T-helper 22 cell (primary cell): ENCODE measurements at regions not wholly inside any gene's neighbourhood (a gene's known extent, or its start where the extent isn't known, plus 50 kb on each side); places are given as distances from the start of the nearest gene placed in this dataset.
"Not testable (repeated sequence)": the region's sequence is repeated elsewhere in the genome, so short reads cannot be mapped to it uniquely, and the experiment has no call there.

Source experiments
- DNase-seq: peaks from one replicate; pipeline ENCODE4 v3.0.0-alpha.2; 2020; ENCODE audit warnings: low read depth

- no peak for DNase-seq
These were observed 152.4 kb downstream of the THBS2 start for GRCh38 chr6:169101036-169101805.

DNA sequence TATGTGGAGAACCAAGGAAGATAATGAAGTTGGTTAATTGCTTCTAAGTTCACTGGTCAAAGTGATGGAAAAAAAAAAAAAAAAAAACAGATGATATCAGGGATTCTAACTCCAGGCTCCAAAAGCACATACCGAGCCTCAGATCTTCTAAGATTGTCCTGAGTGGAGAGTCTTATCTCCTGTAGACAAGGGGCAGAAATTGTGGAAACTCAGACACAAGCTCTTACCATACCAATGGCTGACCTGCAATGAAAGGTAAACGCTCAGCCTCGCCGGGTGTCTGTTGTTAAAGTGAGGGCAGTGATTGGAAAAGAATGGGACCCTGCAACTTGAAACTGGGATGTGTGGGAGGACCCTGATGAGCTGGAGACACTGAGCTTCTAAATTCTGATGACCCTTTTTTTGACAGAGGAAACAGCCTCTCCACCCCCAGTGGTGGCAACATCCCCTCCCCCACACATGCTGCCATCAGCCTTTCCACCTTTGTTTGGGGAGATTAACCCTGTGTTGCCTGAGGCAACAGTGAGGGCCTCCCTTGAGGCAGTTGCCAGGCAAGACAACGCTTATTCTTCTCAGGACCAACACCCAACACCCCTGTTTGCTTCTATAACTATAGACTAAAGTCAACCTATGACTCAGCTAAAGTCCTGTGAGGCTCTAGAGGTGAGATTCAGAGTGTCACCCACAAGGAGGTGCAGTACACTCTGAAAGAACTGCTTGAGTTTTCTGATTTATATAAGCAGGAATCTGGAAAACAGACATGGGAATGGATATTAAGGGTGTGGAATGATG lies 154.0 kb downstream of the THBS2 start:
- no peak for DNase-seq

DNA sequence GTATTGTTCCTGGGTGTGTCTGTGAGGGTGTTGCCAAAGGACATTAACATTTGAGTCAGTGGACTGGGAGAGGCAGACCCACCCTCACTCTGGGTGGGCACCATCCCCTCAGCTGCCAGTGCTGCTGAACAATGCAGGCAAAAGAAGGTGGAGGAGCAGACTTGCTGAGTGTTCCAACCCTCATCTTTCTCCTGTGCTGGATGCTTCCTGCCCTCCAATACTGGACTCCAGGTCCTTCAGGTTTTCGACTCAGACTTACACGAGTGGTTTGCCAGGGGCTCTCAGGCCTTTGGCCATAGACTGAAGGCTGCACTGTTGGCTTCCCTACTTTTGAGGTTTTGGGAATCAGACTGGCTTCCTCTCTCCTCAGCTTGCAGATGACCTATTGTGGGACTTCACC lies 155.0 kb downstream of the THBS2 start:
- DNase-seq: not testable (repeated sequence)

- DNase-seq: no peak
These were observed 155.5 kb downstream of the THBS2 start for GRCh38 chr6:169098116-169098515.

DNA sequence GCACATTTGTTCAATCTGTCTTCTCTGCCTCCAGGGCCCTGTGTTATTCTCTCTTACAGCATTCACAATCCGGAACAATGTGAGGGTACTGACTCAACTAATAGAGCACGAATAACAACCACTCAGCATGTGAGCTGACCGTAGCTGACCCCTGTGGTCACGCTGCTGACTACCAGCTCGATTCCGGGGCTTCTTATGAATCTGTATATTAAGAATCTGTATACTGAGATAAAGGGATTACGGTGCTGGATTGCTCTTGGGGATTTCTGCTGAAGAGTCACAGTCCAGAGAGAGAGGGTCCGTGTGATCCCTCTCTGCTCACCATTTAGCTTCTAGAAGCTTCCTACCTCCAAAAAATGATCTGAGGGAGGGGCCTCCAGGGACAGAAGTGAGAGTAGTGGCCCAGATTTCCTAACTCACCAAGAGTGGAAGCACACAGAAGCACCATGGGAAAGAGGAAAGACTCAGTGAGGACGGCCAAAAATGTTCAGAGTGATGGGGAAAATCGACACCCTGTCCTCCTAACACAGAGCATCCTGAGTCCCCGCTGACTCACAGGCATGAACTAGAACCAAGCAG lies 156.2 kb downstream of the THBS2 start:
- DNase-seq: no peak

GRCh38 chr6:169096388-169096787 lies 157.3 kb downstream of the THBS2 start:
- DNase-seq: no peak

DNA sequence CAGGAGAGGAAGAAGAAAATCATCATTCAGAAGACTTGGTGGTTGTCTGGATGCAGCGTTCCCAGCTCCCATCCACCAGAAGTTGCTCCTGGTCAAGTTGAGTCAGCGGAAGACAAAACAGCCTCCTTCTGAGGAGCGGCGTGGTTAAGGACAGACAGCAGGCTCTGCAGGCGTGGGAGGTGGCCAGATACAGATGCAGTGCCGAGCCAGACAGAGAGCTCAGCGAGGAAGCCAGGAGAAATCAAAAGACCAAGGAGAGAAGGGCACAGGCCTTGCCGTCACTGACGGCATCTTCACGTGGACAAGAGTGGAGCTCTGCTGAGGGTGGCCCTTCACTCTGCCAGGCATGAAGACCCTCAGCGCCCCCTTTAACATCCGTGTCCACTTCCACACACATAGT lies 158.5 kb downstream of the THBS2 start:
- no peak for DNase-seq

DNA sequence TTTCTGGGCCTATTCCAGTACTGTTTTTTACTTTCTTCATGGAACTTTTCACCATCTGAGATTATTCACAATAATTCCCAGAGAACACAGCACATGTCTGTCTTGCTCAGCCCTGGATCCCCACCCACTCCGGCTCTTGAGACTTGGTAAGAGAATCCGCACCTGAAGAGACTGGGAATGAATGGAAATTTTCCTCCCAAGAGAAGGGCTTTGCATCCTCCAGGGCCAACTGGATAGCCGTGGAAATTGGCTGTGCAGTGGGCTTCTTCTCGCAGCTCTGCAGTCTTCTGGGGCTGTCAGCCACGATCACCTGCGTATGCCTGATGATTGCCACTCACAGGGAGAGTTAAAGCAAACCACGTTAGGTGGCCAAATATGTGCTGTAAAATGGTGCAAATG lies 159.1 kb downstream of the THBS2 start:
- no peak for DNase-seq

- DNase-seq: no peak
These were observed 159.7 kb downstream of the THBS2 start for GRCh38 chr6:169093770-169094551.

GRCh38 chr6:169093066-169093723 lies 160.5 kb downstream of the THBS2 start:
- no peak for DNase-seq

GRCh38 chr6:169092375-169092774 lies 161.3 kb downstream of the THBS2 start:
- DNase-seq: no peak

GRCh38 chr6:169090514-169091127 lies 163.0 kb downstream of the THBS2 start:
- DNase-seq: not testable (repeated sequence)

DNA sequence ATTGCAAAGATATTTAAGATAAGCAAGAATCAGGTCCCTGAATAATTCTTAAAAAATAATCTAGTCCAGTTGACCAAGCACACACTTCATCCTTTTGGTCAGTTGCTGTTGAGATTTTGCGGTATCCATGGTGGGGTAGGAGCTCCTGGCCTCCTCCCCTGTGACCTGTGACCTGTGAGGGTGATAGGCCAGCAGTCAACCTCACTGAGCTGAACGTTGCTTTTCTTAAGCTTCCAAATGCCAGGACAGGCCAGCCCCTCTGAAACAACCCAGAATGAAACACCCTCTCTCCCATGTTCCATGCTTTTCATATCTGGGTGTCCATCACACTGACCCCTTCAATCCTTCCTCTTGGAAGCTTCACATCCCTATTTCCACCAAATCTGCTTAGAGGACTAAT lies 164.9 kb downstream of the THBS2 start:
- DNase-seq: no peak

DNA sequence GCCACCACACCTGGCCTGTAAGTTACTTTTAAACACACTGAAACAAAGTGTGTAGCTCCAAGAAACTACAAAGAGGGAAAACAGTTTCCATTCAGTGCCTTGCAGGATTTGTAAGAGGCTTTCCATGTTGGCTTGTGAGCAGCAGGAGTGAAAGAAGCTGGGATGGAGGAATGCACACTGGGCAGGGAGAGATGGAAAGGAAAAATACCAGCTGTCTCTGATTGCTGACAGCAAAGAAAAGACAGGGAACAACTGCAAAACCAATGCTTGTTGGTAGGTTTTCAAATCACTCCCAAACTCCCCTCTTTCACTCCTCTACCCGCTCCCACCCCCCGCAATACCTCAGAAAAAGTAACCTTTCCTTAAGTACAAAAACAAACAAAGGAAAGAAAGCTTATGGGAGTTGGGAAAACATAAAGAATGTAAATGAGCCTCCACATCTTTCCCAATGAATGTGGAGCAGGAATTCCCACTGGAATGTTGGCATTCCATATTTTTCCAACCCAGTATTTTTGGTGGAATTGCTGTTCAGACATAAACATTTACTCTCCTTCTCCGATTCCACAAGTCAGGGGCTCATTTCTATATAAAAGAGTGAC lies 166.1 kb downstream of the THBS2 start:
- DNase-seq: no peak

DNA sequence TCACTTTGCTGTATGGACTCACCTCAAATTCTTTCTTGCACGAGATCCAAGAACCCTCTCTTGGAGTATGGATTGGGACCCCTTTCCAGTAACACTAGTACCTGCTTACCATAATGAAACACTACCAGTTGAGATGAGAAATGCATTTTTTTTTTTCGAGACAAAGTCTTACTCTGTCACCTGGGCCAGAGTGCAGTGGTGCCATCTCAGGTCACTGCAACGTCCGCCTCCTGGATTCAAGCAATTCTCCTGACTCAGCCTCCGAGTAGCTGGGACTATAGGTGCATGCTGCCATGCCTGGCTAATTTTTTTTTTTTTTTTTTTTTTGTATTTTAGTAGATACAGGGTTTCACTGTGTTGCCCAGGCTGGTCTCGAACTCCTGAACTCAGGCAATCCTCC lies 167.0 kb downstream of the THBS2 start:
- DNase-seq: not testable (repeated sequence)

GRCh38 chr6:169086020-169086419 lies 167.6 kb downstream of the THBS2 start:
- no peak for DNase-seq

DNA sequence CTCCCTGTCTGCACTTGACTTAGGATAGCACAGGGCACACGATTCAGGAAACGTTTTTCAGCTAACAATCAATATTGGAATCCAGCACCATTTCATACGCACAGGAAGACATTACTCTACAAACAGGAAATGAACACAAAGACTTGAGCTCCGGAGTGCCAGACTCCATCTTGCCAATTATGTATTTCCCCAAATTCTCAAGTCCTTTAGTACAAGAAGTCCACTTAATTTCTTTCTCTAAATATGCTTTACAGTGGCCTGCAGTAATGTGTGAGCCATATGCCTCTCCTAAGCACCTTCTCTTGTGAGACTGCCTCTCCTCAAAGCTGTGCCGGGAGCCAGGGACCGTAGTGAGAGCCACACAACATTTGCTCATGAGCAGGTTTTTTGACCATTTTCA lies 168.2 kb downstream of the THBS2 start:
- no peak for DNase-seq

DNA sequence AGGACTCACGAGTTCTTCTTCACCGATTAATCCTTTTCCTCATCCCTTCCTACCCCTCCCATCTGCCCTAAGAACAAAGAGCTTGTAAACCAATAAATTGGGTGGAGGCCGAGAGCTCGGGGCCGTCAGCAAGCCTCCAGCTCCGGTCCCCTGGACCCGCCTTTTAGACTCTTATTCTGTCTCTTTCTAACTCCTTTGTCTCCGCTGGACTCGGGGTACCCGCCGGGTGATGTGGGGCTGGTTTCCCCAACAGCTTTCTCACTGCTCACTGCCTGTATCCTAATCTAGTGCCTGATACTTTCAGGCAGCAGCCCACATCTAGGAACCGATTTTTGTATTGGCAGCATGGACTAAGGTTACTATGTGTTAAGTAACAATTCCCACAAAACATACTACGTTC lies 169.1 kb downstream of the THBS2 start:
- not testable (repeated sequence) for DNase-seq

GRCh38 chr6:169084067-169084466 lies 169.6 kb downstream of the THBS2 start:
- no peak for DNase-seq

- no peak for DNase-seq
These were observed 170.2 kb downstream of the THBS2 start for GRCh38 chr6:169083508-169083874.
